Mucosa of stomach (tissue), 1 donor: ENCODE measurements at regions not wholly inside any gene's neighbourhood (a gene's known extent, or its start where the extent isn't known, plus 50 kb on each side); places are given as distances from the start of the nearest gene placed in this dataset.

ENCODE experiments used
- H3K27me3 ChIP-seq: one replicate; pipeline ENCODE4 v1.7.0; 2013; ENCODE audit warnings: mild to moderate bottlenecking, low read length; ENCODE audit not compliant: control insufficient read depth, insufficient read depth
- H3K36me3 ChIP-seq: one replicate; pipeline ENCODE4 v1.7.0; 2013; ENCODE audit warnings: low read length; ENCODE audit not compliant: control insufficient read depth, insufficient read depth
- H3K4me1 ChIP-seq: one replicate; pipeline ENCODE4 v1.7.0; 2013; ENCODE audit warnings: mild to moderate bottlenecking, low read length; ENCODE audit not compliant: control insufficient read depth, insufficient read depth
- H3K4me3 ChIP-seq: one replicate; pipeline ENCODE4 v1.7.0; 2013; ENCODE audit warnings: low read length
- H3K9ac ChIP-seq: one replicate; pipeline ENCODE4 v1.7.0; 2013; ENCODE audit warnings: mild to moderate bottlenecking, low read length, moderate library complexity
- H3K9me3 ChIP-seq: one replicate; pipeline ENCODE4 v1.7.0; 2013; ENCODE audit warnings: mild to moderate bottlenecking, low read length, moderate library complexity; ENCODE audit not compliant: control insufficient read depth
- donor health status: Pancreatic carcinoma.

- Histone ChIP-seq H3K9me3 (no peaks in the 10 kb centered on the region), H3K36me3 (no peaks in the 10 kb centered on the region), H3K4me3 (no peak overlapping the region), H3K9ac (no peak overlapping the region), H3K4me1 (no peaks in the 10 kb centered on the region), H3K27me3 (no peaks in the 10 kb centered on the region)
Measured at GRCh38 chr16:35174016-35174415, 1714.6 kb downstream of the TP53TG3F start.

GRCh38 chr16:35176449-35176848 lies 1717.0 kb downstream of the TP53TG3F start:
- no peaks in the 10 kb centered on the region for H3K27me3 ChIP-seq
- no peaks in the 10 kb centered on the region for H3K4me1 ChIP-seq
- no peak overlapping the region for H3K9ac ChIP-seq
- H3K36me3 ChIP-seq: no peaks in the 10 kb centered on the region
- no peaks in the 10 kb centered on the region for H3K9me3 ChIP-seq
- no peak overlapping the region for H3K4me3 ChIP-seq

- H3K36me3 ChIP-seq: no peaks in the 10 kb centered on the region
- H3K4me3 ChIP-seq: no peak overlapping the region
- H3K9ac ChIP-seq: no peak overlapping the region
- H3K4me1 ChIP-seq: no peaks in the 10 kb centered on the region
- H3K9me3 ChIP-seq: no peaks in the 10 kb centered on the region
- no peaks in the 10 kb centered on the region for H3K27me3 ChIP-seq
Measured at GRCh38 chr16:35177851-35178250, 1718.4 kb downstream of the TP53TG3F start.

- no peak overlapping the region for H3K9ac ChIP-seq
- H3K4me1 ChIP-seq: no peaks in the 10 kb centered on the region
- no peaks in the 10 kb centered on the region for H3K9me3 ChIP-seq
- H3K4me3 ChIP-seq: no peak overlapping the region
- H3K27me3 ChIP-seq: no peaks in the 10 kb centered on the region
- no peaks in the 10 kb centered on the region for H3K36me3 ChIP-seq
Measured at GRCh38 chr16:35180970-35181369, 1721.6 kb downstream of the TP53TG3F start.

GRCh38 chr16:35181422-35182030 lies 1722.1 kb downstream of the TP53TG3F start:
- no peaks in the 10 kb centered on the region for H3K4me1 ChIP-seq
- no peak overlapping the region for H3K4me3 ChIP-seq
- no peaks in the 10 kb centered on the region for H3K36me3 ChIP-seq
- no peak overlapping the region for H3K9ac ChIP-seq
- H3K27me3 ChIP-seq: no peaks in the 10 kb centered on the region
- no peaks in the 10 kb centered on the region for H3K9me3 ChIP-seq

GRCh38 chr16:35182043-35182677 lies 1722.7 kb downstream of the TP53TG3F start:
- H3K4me1 ChIP-seq: no peaks in the 10 kb centered on the region
- H3K36me3 ChIP-seq: no peaks in the 10 kb centered on the region
- no peak overlapping the region for H3K9ac ChIP-seq
- no peak overlapping the region for H3K4me3 ChIP-seq
- H3K27me3 ChIP-seq: no peaks in the 10 kb centered on the region
- H3K9me3 ChIP-seq: no peaks in the 10 kb centered on the region

GRCh38 chr16:35182943-35183550 lies 1723.6 kb downstream of the TP53TG3F start:
- no peaks in the 10 kb centered on the region for H3K27me3 ChIP-seq

GRCh38 chr16:35184356-35184870 lies 1725.0 kb downstream of the TP53TG3F start:
- Histone ChIP-seq H3K9me3 (no peaks in the 10 kb centered on the region), H3K36me3 (no peaks in the 10 kb centered on the region), H3K4me1 (no peaks in the 10 kb centered on the region)

More at GRCh38 chr16:35182943-35183550, 1723.6 kb downstream of the TP53TG3F start:
- H3K4me1 ChIP-seq: no peaks in the 10 kb centered on the region
- no peaks in the 10 kb centered on the region for H3K9me3 ChIP-seq
- H3K9ac ChIP-seq: no peak overlapping the region
- no peak overlapping the region for H3K4me3 ChIP-seq
- H3K36me3 ChIP-seq: no peaks in the 10 kb centered on the region

GRCh38 chr16:35185366-35186044 lies 1726.1 kb downstream of the TP53TG3F start:
- Histone ChIP-seq H3K9ac (no peak overlapping the region), H3K36me3 (no peaks in the 10 kb centered on the region), H3K4me3 (no peak overlapping the region), H3K9me3 (no peaks in the 10 kb centered on the region), H3K4me1 (no peaks in the 10 kb centered on the region), H3K27me3 (no peaks in the 10 kb centered on the region)

More at GRCh38 chr16:35184356-35184870, 1725.0 kb downstream of the TP53TG3F start:
- no peaks in the 10 kb centered on the region for H3K27me3 ChIP-seq
- no peak overlapping the region for H3K4me3 ChIP-seq
- no peak overlapping the region for H3K9ac ChIP-seq

GRCh38 chr16:35186045-35186759 lies 1726.8 kb downstream of the TP53TG3F start:
- Histone ChIP-seq H3K9ac (no peak overlapping the region), H3K36me3 (no peaks in the 10 kb centered on the region), H3K4me1 (no peaks in the 10 kb centered on the region), H3K9me3 (no peaks in the 10 kb centered on the region), H3K27me3 (no peaks in the 10 kb centered on the region), H3K4me3 (no peak overlapping the region)

- Histone ChIP-seq H3K9me3 (no peaks in the 10 kb centered on the region), H3K9ac (no peak overlapping the region)
Measured at GRCh38 chr16:35187665-35188225, 1728.3 kb downstream of the TP53TG3F start.

More at GRCh38 chr16:35187665-35188225, 1728.3 kb downstream of the TP53TG3F start:
- H3K4me1 ChIP-seq: no peaks in the 10 kb centered on the region
- no peak overlapping the region for H3K4me3 ChIP-seq
- no peaks in the 10 kb centered on the region for H3K36me3 ChIP-seq
- no peaks in the 10 kb centered on the region for H3K27me3 ChIP-seq
